ENCODE measurements at regions not wholly inside any gene's neighbourhood (a gene's known extent, or its start where the extent isn't known, plus 50 kb on each side); places are given as distances from the start of the nearest gene placed in this dataset.
"Not testable (repeated sequence)": the region's sequence is repeated elsewhere in the genome, so short reads cannot be mapped to it uniquely, and the experiment has no call there.

GRCh38 chr12:17139931-17140330 lies 534.0 kb upstream of the LMO3 start:
- BruUV-seq (replicated peaks), result no TSS peak
- no peak overlapping the region for H3K27ac Mint-ChIP-seq (ENCODE audit: unreplicated experiment)

GRCh38 chr12:17137396-17137795 lies 531.4 kb upstream of the LMO3 start:
- no peak for DNase-seq
- H3K9me3 Mint-ChIP-seq (ENCODE audit: low read depth, unreplicated experiment), result no peaks in the 10 kb centered on the region
- H3K27me3 Mint-ChIP-seq (ENCODE audit: unreplicated experiment), result no peaks in the 10 kb centered on the region
- H3K27ac Mint-ChIP-seq (ENCODE audit: unreplicated experiment), result no peak overlapping the region
- H3K4me3 Mint-ChIP-seq (ENCODE audit: low read depth, unreplicated experiment), result no peak overlapping the region
- no peaks in the 10 kb centered on the region for H3K36me3 Mint-ChIP-seq (ENCODE audit: insufficient read depth, unreplicated experiment)
- no peak for TF ChIP-seq CTCF (IDR thresholded peaks at IDR 0.05; ENCODE audit: unreplicated experiment)
- intact Hi-C loops (cut with micrococcal nuclease; ENCODE audit: unreplicated experiment), result no loop called here
- CTCF ChIA-PET, result interaction anchor here (0.6 kb wide), 1 partner anchor 698 kb away, joined by 7 read pairs; no protein-coding TSS in a partner anchor
- H3K4me1 Mint-ChIP-seq (ENCODE audit: low read depth, unreplicated experiment), result peaks cover 11% of the 10 kb centered on the region
- BruUV-seq (replicated peaks), result no TSS peak

More at GRCh38 chr12:17139931-17140330, 534.0 kb upstream of the LMO3 start:
- Mint-ChIP-seq H3K27me3 (ENCODE audit: unreplicated experiment) (no peaks in the 10 kb centered on the region), H3K4me3 (ENCODE audit: low read depth, unreplicated experiment) (no peak overlapping the region), H3K9me3 (ENCODE audit: low read depth, unreplicated experiment) (no peaks in the 10 kb centered on the region), H3K4me1 (ENCODE audit: low read depth, unreplicated experiment) (peaks cover 11% of the 10 kb centered on the region), H3K36me3 (ENCODE audit: insufficient read depth, unreplicated experiment) (no peaks in the 10 kb centered on the region)
- TF ChIP-seq CTCF (IDR thresholded peaks at IDR 0.05; ENCODE audit: unreplicated experiment), result no peak
- intact Hi-C loops (cut with micrococcal nuclease; ENCODE audit: unreplicated experiment), result loop anchor here (10.0 kb wide), 1 partner anchor 195 kb away; no protein-coding TSS in a partner anchor
- CTCF ChIA-PET, result interaction anchor here (0.6 kb wide), 1 partner anchor 139 kb away, joined by 4 read pairs; no protein-coding TSS in a partner anchor
- DNase-seq, result peak; percentile 32

- no peak for TF ChIP-seq CTCF (IDR thresholded peaks at IDR 0.05; ENCODE audit: unreplicated experiment)
Measured at GRCh38 chr12:17134315-17134714, 528.4 kb upstream of the LMO3 start.

GRCh38 chr12:17132336-17132735 lies 526.4 kb upstream of the LMO3 start:
- intact Hi-C loops (cut with micrococcal nuclease; ENCODE audit: unreplicated experiment), result no loop called here
- CTCF ChIA-PET, result no interaction called here
- no peak for DNase-seq
- TF ChIP-seq CTCF (IDR thresholded peaks at IDR 0.05; ENCODE audit: unreplicated experiment), result no peak
- Mint-ChIP-seq H3K9me3 (ENCODE audit: low read depth, unreplicated experiment) (no peaks in the 10 kb centered on the region), H3K4me3 (ENCODE audit: low read depth, unreplicated experiment) (no peak overlapping the region), H3K36me3 (ENCODE audit: insufficient read depth, unreplicated experiment) (no peaks in the 10 kb centered on the region), H3K27ac (ENCODE audit: unreplicated experiment) (no peak overlapping the region), H3K4me1 (ENCODE audit: low read depth, unreplicated experiment) (no peaks in the 10 kb centered on the region), H3K27me3 (ENCODE audit: unreplicated experiment) (no peaks in the 10 kb centered on the region)
- BruUV-seq (replicated peaks), result no TSS peak

More at GRCh38 chr12:17134315-17134714, 528.4 kb upstream of the LMO3 start:
- Mint-ChIP-seq H3K4me1 (ENCODE audit: low read depth, unreplicated experiment) (no peaks in the 10 kb centered on the region), H3K27ac (ENCODE audit: unreplicated experiment) (no peak overlapping the region), H3K36me3 (ENCODE audit: insufficient read depth, unreplicated experiment) (no peaks in the 10 kb centered on the region), H3K27me3 (ENCODE audit: unreplicated experiment) (no peaks in the 10 kb centered on the region), H3K4me3 (ENCODE audit: low read depth, unreplicated experiment) (no peak overlapping the region), H3K9me3 (ENCODE audit: low read depth, unreplicated experiment) (no peaks in the 10 kb centered on the region)
- no peak for DNase-seq
- CTCF ChIA-PET, result no interaction called here
- intact Hi-C loops (cut with micrococcal nuclease; ENCODE audit: unreplicated experiment), result no loop called here
- BruUV-seq (replicated peaks), result no TSS peak

GRCh38 chr12:17116538-17116937 lies 510.6 kb upstream of the LMO3 start:
- DNase-seq; H3K27ac Mint-ChIP-seq (ENCODE audit: unreplicated experiment); H3K4me1 Mint-ChIP-seq (ENCODE audit: low read depth, unreplicated experiment); CTCF ChIA-PET; H3K36me3 Mint-ChIP-seq (ENCODE audit: insufficient read depth, unreplicated experiment); intact Hi-C loops (cut with micrococcal nuclease; ENCODE audit: unreplicated experiment); H3K4me3 Mint-ChIP-seq (ENCODE audit: low read depth, unreplicated experiment); BruUV-seq (replicated peaks); H3K9me3 Mint-ChIP-seq (ENCODE audit: low read depth, unreplicated experiment): not testable (repeated sequence)
- H3K27me3 Mint-ChIP-seq (ENCODE audit: unreplicated experiment), result peaks cover 12% of the 10 kb centered on the region
